ENCODE measurements at regions not wholly inside any gene's neighbourhood (a gene's known extent, or its start where the extent isn't known, plus 50 kb on each side); places are given as distances from the start of the nearest gene placed in this dataset.

- H3K9me2 ChIP-seq (ENCODE audit: insufficient read depth, low read length), result no peaks in the 10 kb centered on the region
These were observed 445.4 kb downstream of the BCOR start for GRCh38 chrX:39652336-39652735.

GRCh38 chrX:39653691-39654090 lies 444.1 kb downstream of the BCOR start:
- Histone ChIP-seq H3F3A (ENCODE audit: insufficient read depth, low read length, poor library complexity, severe bottlenecking) (no peaks in the 10 kb centered on the region), H3K9me3 (ENCODE audit: low read length) (no peaks in the 10 kb centered on the region), H3K27ac (ENCODE audit: low read length) (no peak overlapping the region), H3K79me2 (replicated peaks; ENCODE audit: insufficient read depth, low read length) (no peaks in the 10 kb centered on the region), H3K9ac (ENCODE audit: low read length) (no peak overlapping the region), H3K9me2 (ENCODE audit: insufficient read depth, low read length) (no peaks in the 10 kb centered on the region), H3K4me2 (ENCODE audit: low read length) (no peak overlapping the region), H3K4me3 (ENCODE audit: low read length) (no peak overlapping the region), H3K27me3 (ENCODE audit: insufficient read depth, low read depth, low read length) (no peaks in the 10 kb centered on the region), H4K20me1 (ENCODE audit: insufficient read depth) (no peaks in the 10 kb centered on the region), H2AFZ (ENCODE audit: low read depth, low read length) (no peak overlapping the region), H3K36me3 (ENCODE audit: insufficient read depth, low read length) (no peaks in the 10 kb centered on the region)
- no peak for TF ChIP-seq POLR2AphosphoS5 (IDR thresholded peaks at IDR 0.05)
- no peak for TF ChIP-seq TAF1 (IDR thresholded peaks at IDR 0.05; ENCODE audit: low read depth)
- no peak for TF ChIP-seq CTCF (IDR thresholded peaks at IDR 0.05; ENCODE audit: poor library complexity, severe bottlenecking)
- TF ChIP-seq EZH2 (IDR thresholded peaks at IDR 0.05; ENCODE audit: borderline replicate concordance, insufficient read depth, low read length, poor library complexity, severe bottlenecking), result no peak
- no peak for TF ChIP-seq EP300 (conservative IDR thresholded peaks at IDR 0.05; ENCODE audit: poor library complexity, severe bottlenecking)
- no peak for TF ChIP-seq MXI1 (conservative IDR thresholded peaks at IDR 0.05; ENCODE audit: poor library complexity, severe bottlenecking)
- no peak for TF ChIP-seq REST (IDR thresholded peaks at IDR 0.05; ENCODE audit: borderline replicate concordance)

More at GRCh38 chrX:39652336-39652735, 445.4 kb downstream of the BCOR start:
- H3K9ac ChIP-seq (ENCODE audit: low read length), result no peak overlapping the region
- no peaks in the 10 kb centered on the region for H3K9me3 ChIP-seq (ENCODE audit: low read length)
- no peaks in the 10 kb centered on the region for H3K79me2 ChIP-seq (replicated peaks; ENCODE audit: insufficient read depth, low read length)
- no peak overlapping the region for H3K4me2 ChIP-seq (ENCODE audit: low read length)
- no peak overlapping the region for H3K27ac ChIP-seq (ENCODE audit: low read length)
- H3F3A ChIP-seq (ENCODE audit: insufficient read depth, low read length, poor library complexity, severe bottlenecking), result no peaks in the 10 kb centered on the region
- no peaks in the 10 kb centered on the region for H4K20me1 ChIP-seq (ENCODE audit: insufficient read depth)
- no peak overlapping the region for H2AFZ ChIP-seq (ENCODE audit: low read depth, low read length)
- TF ChIP-seq REST (IDR thresholded peaks at IDR 0.05; ENCODE audit: borderline replicate concordance) (no peak), SMC3 (conservative IDR thresholded peaks at IDR 0.05; ENCODE audit: poor library complexity) (no peak), MXI1 (conservative IDR thresholded peaks at IDR 0.05; ENCODE audit: poor library complexity, severe bottlenecking) (no peak), CTCF (IDR thresholded peaks at IDR 0.05; ENCODE audit: poor library complexity, severe bottlenecking) (no peak), RAD21 (conservative IDR thresholded peaks at IDR 0.05) (no peak), POLR2AphosphoS5 (IDR thresholded peaks at IDR 0.05) (no peak), TAF1 (IDR thresholded peaks at IDR 0.05; ENCODE audit: low read depth) (no peak), EZH2 (IDR thresholded peaks at IDR 0.05; ENCODE audit: borderline replicate concordance, insufficient read depth, low read length, poor library complexity, severe bottlenecking) (no peak), EP300 (conservative IDR thresholded peaks at IDR 0.05; ENCODE audit: poor library complexity, severe bottlenecking) (no peak)
- H3K27me3 ChIP-seq (ENCODE audit: insufficient read depth, low read depth, low read length), result no peaks in the 10 kb centered on the region
- no peaks in the 10 kb centered on the region for H3K36me3 ChIP-seq (ENCODE audit: insufficient read depth, low read length)
- no peak overlapping the region for H3K4me3 ChIP-seq (ENCODE audit: low read length)
